Ishikawa (cell line): ENCODE measurements at regions not wholly inside any gene's neighbourhood (a gene's known extent, or its start where the extent isn't known, plus 50 kb on each side); places are given as distances from the start of the nearest gene placed in this dataset.

Source experiments
- CEBPB ChIP-seq: IDR thresholded peaks from 2 replicates; pipeline ENCODE4 v1.6.1; 2012
- EGR1 ChIP-seq: IDR thresholded peaks from 2 replicates; pipeline ENCODE4 v1.6.1; 2012
- EP300 ChIP-seq: IDR thresholded peaks from 2 replicates; pipeline ENCODE4 v1.6.1; 2012; ENCODE audit warnings: borderline replicate concordance
- NFIC ChIP-seq: IDR thresholded peaks from 2 replicates; pipeline ENCODE4 v1.6.1; 2012
- TCF12 ChIP-seq: IDR thresholded peaks from 2 replicates; pipeline ENCODE4 v1.6.1; 2012; ENCODE audit warnings: low read depth
- YY1 ChIP-seq: IDR thresholded peaks from 2 replicates; pipeline ENCODE4 v1.6.1; 2012; ENCODE audit warnings: low read depth
- TF ChIP-seq, protein P1 (sequence below): IDR thresholded peaks from 2 replicates; pipeline ENCODE4 v1.6.1; 2012

DNA sequence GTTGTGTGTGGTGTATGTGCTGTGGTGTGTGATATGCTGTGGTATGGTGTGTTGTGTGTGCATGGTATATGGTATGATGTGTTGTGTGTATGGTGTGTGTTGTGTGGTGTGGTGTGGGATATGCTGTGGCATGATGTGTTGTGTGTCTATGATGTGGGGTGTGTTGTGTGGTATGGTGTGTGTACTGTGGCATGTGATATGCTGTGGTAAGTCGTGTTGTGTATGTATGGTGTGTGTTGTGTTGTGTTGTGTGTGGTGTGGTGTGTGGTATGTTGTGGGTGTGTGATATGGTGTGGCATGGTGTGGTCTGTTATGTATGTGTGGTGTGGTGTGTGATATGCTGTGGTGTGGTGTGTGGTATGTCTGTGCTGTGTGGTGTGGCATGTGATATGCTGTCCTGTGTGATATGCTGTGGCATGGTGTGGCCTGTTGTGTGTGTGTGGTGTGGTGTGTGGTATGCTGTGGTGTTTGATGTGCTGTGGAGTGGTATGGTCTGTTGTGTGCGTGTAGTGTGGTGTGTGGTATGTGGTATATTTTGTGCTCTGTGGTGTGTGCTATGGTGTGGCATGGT, 318.0 kb downstream of the PTPRU start:
- TF ChIP-seq TCF12 (no peak), NFIC (no peak), EGR1 (no peak), CEBPB (no peak), YY1 (no peak), EP300 (no peak)
- TF ChIP-seq, protein P1, sequence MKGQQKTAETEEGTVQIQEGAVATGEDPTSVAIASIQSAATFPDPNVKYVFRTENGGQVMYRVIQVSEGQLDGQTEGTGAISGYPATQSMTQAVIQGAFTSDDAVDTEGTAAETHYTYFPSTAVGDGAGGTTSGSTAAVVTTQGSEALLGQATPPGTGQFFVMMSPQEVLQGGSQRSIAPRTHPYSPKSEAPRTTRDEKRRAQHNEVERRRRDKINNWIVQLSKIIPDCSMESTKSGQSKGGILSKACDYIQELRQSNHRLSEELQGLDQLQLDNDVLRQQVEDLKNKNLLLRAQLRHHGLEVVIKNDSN = no peak
